Erythroblast (primary cell): ENCODE measurements at regions not wholly inside any gene's neighbourhood (a gene's known extent, or its start where the extent isn't known, plus 50 kb on each side); places are given as distances from the start of the nearest gene placed in this dataset.

Source experiments
- DNase-seq, 2 experiments: peaks; one replicate each; lab custom pipeline; 2025; lab: John Stamatoyannopoulos, UW
- GATA1 ChIP-seq: IDR thresholded peaks from 2 replicates; pipeline ENCODE4 v1.6.1; 2011; ENCODE audit warnings: low read depth, mild to moderate bottlenecking, control low read depth, low read length, moderate library complexity
- POLR2A ChIP-seq: IDR thresholded peaks from 2 replicates; pipeline ENCODE4 v1.6.1; 2011; ENCODE audit warnings: mild to moderate bottlenecking, low read length

- DNase-seq = no peak
- TF ChIP-seq GATA1 (no peak), POLR2A (no peak)
These were observed 111.7 kb upstream of the FOXF1 start for GRCh38 chr16:86398622-86399021.

- no peak for DNase-seq
- TF ChIP-seq POLR2A (no peak), GATA1 (no peak)
These were observed 109.2 kb upstream of the FOXF1 start for GRCh38 chr16:86401126-86401525.

GRCh38 chr16:86403085-86403484 lies 107.2 kb upstream of the FOXF1 start:
- no peak for DNase-seq
- TF ChIP-seq POLR2A = no peak
- no peak for TF ChIP-seq GATA1

- TF ChIP-seq POLR2A = no peak
- no peak for TF ChIP-seq GATA1
- no peak for DNase-seq
These were observed 106.7 kb upstream of the FOXF1 start for GRCh38 chr16:86403541-86404163.

- TF ChIP-seq POLR2A (no peak), GATA1 (no peak)
These were observed 105.6 kb upstream of the FOXF1 start for GRCh38 chr16:86404678-86405077.

GRCh38 chr16:86405319-86405718 lies 105.0 kb upstream of the FOXF1 start:
- TF ChIP-seq POLR2A (no peak), GATA1 (no peak)
- no peak for DNase-seq

More at GRCh38 chr16:86404678-86405077, 105.6 kb upstream of the FOXF1 start:
- no peak for DNase-seq

GRCh38 chr16:86406056-86406455 lies 104.3 kb upstream of the FOXF1 start:
- TF ChIP-seq POLR2A (no peak), GATA1 (no peak)
- no peak for DNase-seq

GRCh38 chr16:86408685-86409084 lies 101.6 kb upstream of the FOXF1 start:
- no peak for DNase-seq
- TF ChIP-seq GATA1 (no peak), POLR2A (no peak)

- no peak for TF ChIP-seq GATA1
- TF ChIP-seq POLR2A = no peak
- DNase-seq = no peak
These were observed 100.2 kb upstream of the FOXF1 start for GRCh38 chr16:86410081-86410480.

- no peak for DNase-seq
- TF ChIP-seq POLR2A = no peak
- TF ChIP-seq GATA1 = no peak
These were observed 99.8 kb upstream of the FOXF1 start for GRCh38 chr16:86410529-86410928.

GRCh38 chr16:86411897-86412296 lies 98.4 kb upstream of the FOXF1 start:
- TF ChIP-seq GATA1 (no peak), POLR2A (no peak)
- no peak for DNase-seq

GRCh38 chr16:86414991-86415740 lies 95.2 kb upstream of the FOXF1 start:
- TF ChIP-seq GATA1 (no peak), POLR2A (no peak)
- no peak for DNase-seq

- TF ChIP-seq POLR2A = no peak
- TF ChIP-seq GATA1 = no peak
- DNase-seq = no peak
These were observed 91.3 kb upstream of the FOXF1 start for GRCh38 chr16:86418981-86419380.

- no peak for DNase-seq
These were observed 90.8 kb upstream of the FOXF1 start for GRCh38 chr16:86419518-86419917.

GRCh38 chr16:86421995-86422394 lies 88.3 kb upstream of the FOXF1 start:
- no peak for DNase-seq
- TF ChIP-seq POLR2A (no peak), GATA1 (no peak)

More at GRCh38 chr16:86419518-86419917, 90.8 kb upstream of the FOXF1 start:
- TF ChIP-seq POLR2A = no peak
- TF ChIP-seq GATA1 = no peak

- TF ChIP-seq POLR2A = no peak
- TF ChIP-seq GATA1 = no peak
These were observed 85.9 kb upstream of the FOXF1 start for GRCh38 chr16:86424398-86424797.

More at GRCh38 chr16:86424398-86424797, 85.9 kb upstream of the FOXF1 start:
- DNase-seq = no peak
